ENCODE measurements at regions not wholly inside any gene's neighbourhood (a gene's known extent, or its start where the extent isn't known, plus 50 kb on each side); places are given as distances from the start of the nearest gene placed in this dataset.

DNA sequence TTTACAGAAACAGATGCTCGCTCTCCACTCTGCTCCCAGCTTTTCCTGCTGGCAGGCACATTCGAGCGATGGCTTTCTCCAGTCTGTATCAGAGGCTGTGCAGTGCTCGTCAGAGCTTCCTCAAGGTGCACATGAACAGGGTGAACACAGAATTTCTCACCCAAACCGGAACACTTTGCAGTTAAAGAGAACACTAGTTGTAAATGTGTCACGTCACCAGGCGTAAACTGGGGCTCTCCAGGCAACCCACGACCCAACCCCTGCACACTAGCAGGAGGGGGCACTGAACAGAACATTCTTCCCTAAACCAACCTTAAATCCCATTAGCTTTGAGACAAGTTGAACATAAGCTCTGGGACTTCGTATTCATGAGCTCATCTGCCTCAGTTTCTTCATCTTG, 119.0 kb downstream of the RMI2 start:
- Mint-ChIP-seq H3K9me3 (ENCODE audit: low read depth) (no peaks in the 10 kb centered on the region), H3K4me3 (ENCODE audit: unreplicated experiment) (no peak overlapping the region), H3K4me1 (ENCODE audit: low read depth) (no peaks in the 10 kb centered on the region), H3K36me3 (ENCODE audit: low read depth) (peaks cover 3% of the 10 kb centered on the region), H3K27ac (ENCODE audit: unreplicated experiment) (no peak overlapping the region), H3K27me3 (ENCODE audit: low read depth) (peaks cover 26% of the 10 kb centered on the region)
- TF ChIP-seq, protein P1, sequence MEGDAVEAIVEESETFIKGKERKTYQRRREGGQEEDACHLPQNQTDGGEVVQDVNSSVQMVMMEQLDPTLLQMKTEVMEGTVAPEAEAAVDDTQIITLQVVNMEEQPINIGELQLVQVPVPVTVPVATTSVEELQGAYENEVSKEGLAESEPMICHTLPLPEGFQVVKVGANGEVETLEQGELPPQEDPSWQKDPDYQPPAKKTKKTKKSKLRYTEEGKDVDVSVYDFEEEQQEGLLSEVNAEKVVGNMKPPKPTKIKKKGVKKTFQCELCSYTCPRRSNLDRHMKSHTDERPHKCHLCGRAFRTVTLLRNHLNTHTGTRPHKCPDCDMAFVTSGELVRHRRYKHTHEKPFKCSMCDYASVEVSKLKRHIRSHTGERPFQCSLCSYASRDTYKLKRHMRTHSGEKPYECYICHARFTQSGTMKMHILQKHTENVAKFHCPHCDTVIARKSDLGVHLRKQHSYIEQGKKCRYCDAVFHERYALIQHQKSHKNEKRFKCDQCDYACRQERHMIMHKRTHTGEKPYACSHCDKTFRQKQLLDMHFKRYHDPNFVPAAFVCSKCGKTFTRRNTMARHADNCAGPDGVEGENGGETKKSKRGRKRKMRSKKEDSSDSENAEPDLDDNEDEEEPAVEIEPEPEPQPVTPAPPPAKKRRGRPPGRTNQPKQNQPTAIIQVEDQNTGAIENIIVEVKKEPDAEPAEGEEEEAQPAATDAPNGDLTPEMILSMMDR (IDR thresholded peaks at IDR 0.05) = no peak
- DNase-seq (ENCODE audit: low spot score) = no peak

GRCh38 chr16:11465675-11466074, 120.4 kb downstream of the RMI2 start:
- no peak overlapping the region for H3K27ac Mint-ChIP-seq (ENCODE audit: unreplicated experiment)
- TF ChIP-seq, protein P1 (IDR thresholded peaks at IDR 0.05) = no peak
- DNase-seq (ENCODE audit: low spot score) = no peak
- no peaks in the 10 kb centered on the region for H3K4me1 Mint-ChIP-seq (ENCODE audit: low read depth)
- H3K4me3 Mint-ChIP-seq (ENCODE audit: unreplicated experiment) = no peak overlapping the region
- no peaks in the 10 kb centered on the region for H3K9me3 Mint-ChIP-seq (ENCODE audit: low read depth)
- H3K36me3 Mint-ChIP-seq (ENCODE audit: low read depth) = peaks cover 3% of the 10 kb centered on the region
- H3K27me3 Mint-ChIP-seq (ENCODE audit: low read depth) = peaks cover 32% of the 10 kb centered on the region

DNA sequence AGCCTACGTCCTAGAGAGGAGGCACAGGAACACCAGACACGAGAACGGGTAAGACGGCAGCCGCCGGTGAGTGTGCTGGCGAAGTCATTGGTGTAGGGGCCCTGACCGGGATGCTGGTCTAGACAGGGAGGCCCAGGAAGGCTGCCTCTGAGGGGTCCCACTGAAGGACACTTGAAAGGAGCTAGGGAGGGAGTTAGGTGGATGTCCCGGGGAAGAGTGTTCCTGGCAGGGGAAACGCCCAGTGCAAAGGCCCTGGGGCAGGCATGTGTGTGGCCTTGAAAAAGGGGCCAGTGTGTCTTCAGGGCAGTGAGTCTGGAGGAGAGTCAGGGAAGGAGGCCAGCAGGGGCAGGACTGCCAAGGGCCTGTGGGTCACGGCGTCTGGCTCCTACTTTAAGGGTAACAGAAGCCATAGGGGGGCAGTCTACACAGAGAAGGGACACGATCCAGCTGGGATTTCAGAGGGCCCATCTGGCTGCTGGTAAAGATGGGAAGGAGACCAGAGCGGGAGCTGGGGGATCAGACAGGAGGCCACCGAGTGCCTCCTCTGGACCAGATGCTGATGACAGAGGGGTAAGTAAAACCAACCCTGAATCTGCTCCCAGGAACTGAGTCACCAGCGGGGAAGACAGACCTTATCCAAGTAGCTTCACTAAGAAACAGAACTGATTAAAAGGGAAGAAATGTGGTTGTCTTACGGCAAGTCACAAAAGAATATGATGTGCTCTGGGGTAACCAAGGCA, 115.9 kb downstream of the LITAF start:
- Mint-ChIP-seq H3K4me3 (ENCODE audit: unreplicated experiment) (no peak overlapping the region), H3K4me1 (ENCODE audit: low read depth) (no peaks in the 10 kb centered on the region), H3K9me3 (ENCODE audit: low read depth) (no peaks in the 10 kb centered on the region), H3K36me3 (ENCODE audit: low read depth) (no peaks in the 10 kb centered on the region), H3K27ac (ENCODE audit: unreplicated experiment) (no peak overlapping the region), H3K27me3 (ENCODE audit: low read depth) (peaks cover 23% of the 10 kb centered on the region)
- TF ChIP-seq, protein P1 (IDR thresholded peaks at IDR 0.05) = no peak
- no peak for DNase-seq (ENCODE audit: low spot score)

DNA sequence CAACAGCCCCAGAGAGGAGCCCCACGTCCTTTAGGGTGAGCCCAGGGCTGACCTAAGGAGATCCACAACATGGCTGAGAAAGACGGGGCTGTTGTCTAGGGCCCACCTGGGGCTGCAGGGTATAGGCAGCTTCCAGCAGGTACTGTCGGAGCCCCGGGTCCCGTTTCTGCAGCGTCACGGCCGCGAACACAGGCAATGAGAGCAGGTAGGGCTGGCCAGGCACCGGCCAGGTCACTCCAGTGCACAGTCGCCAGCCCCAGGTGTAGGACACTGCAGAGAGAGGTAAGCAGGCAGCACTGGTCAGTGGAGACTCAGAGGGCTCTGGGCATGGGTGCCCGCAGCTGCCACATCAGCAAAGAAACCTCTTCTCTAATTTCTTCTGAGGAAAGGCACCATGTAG, 115.2 kb downstream of the LITAF start:
- no peak for DNase-seq (ENCODE audit: low spot score)
- Mint-ChIP-seq H3K9me3 (ENCODE audit: low read depth) (no peaks in the 10 kb centered on the region), H3K27ac (ENCODE audit: unreplicated experiment) (no peak overlapping the region), H3K4me3 (ENCODE audit: unreplicated experiment) (no peak overlapping the region), H3K36me3 (ENCODE audit: low read depth) (no peaks in the 10 kb centered on the region), H3K27me3 (ENCODE audit: low read depth) (peaks cover 26% of the 10 kb centered on the region), H3K4me1 (ENCODE audit: low read depth) (no peaks in the 10 kb centered on the region)
- TF ChIP-seq, protein P1 (IDR thresholded peaks at IDR 0.05) = no peak

- Mint-ChIP-seq H3K9me3 (ENCODE audit: low read depth) (no peaks in the 10 kb centered on the region), H3K4me1 (ENCODE audit: low read depth) (no peaks in the 10 kb centered on the region), H3K4me3 (ENCODE audit: unreplicated experiment) (no peak overlapping the region), H3K36me3 (ENCODE audit: low read depth) (no peaks in the 10 kb centered on the region), H3K27me3 (ENCODE audit: low read depth) (peaks cover 27% of the 10 kb centered on the region), H3K27ac (ENCODE audit: unreplicated experiment) (no peak overlapping the region)
- TF ChIP-seq, protein P1 (IDR thresholded peaks at IDR 0.05) = no peak
- DNase-seq (ENCODE audit: low spot score) = no peak
These were observed 114.3 kb downstream of the LITAF start for GRCh38 chr16:11472410-11472809.

Measured in chondrocyte (in vitro differentiated cells).